Activated CD4-positive, alpha-beta memory T cell treated with anti-CD3 and anti-CD28 coated beads for 36 hours (primary cell): ENCODE measurements at regions not wholly inside any gene's neighbourhood (a gene's known extent, or its start where the extent isn't known, plus 50 kb on each side); places are given as distances from the start of the nearest gene placed in this dataset.

Experiments
- CTCF ChIA-PET: fragments of 350-600 bp; sonication (Branson Sonifier 250); formaldehyde crosslinking; loops from one replicate; lab custom pipeline; 2021; ENCODE audit warnings: antibody characterized with exemption, inconsistent platforms; lab: Charles Lee
- POLR2A ChIA-PET: fragments of 350-600 bp; sonication (Branson Sonifier 250); formaldehyde crosslinking; loops from one replicate; lab custom pipeline; 2021; ENCODE audit warnings: antibody characterized with exemption; lab: Charles Lee
- DNase-seq: peaks from one replicate; pipeline ENCODE4 v3.0.0-alpha.2; 2020
- H3K27ac Mint-ChIP-seq: one replicate; pipeline ENCODE4 v1.8.0; 2021; ENCODE audit warnings: mixed read lengths
- H3K27me3 Mint-ChIP-seq: one replicate; pipeline ENCODE4 v1.8.0; 2021; ENCODE audit warnings: mixed read lengths
- H3K36me3 Mint-ChIP-seq: one replicate; pipeline ENCODE4 v1.8.0; 2021; ENCODE audit warnings: mixed read lengths
- H3K4me1 Mint-ChIP-seq: one replicate; pipeline ENCODE4 v1.8.0; 2021; ENCODE audit warnings: low read depth, mixed read lengths
- H3K4me3 Mint-ChIP-seq: one replicate; pipeline ENCODE4 v1.8.0; 2021; ENCODE audit warnings: mild to moderate bottlenecking, mixed read lengths
- H3K9me3 Mint-ChIP-seq: one replicate; pipeline ENCODE4 v1.8.0; 2021; ENCODE audit warnings: mixed read lengths
- intact Hi-C: fragments of 100-400 bp; cut with micrococcal nuclease; formaldehyde crosslinking; loops from one replicate; pipeline ENCODE4 v1.15.1; 2023

DNA sequence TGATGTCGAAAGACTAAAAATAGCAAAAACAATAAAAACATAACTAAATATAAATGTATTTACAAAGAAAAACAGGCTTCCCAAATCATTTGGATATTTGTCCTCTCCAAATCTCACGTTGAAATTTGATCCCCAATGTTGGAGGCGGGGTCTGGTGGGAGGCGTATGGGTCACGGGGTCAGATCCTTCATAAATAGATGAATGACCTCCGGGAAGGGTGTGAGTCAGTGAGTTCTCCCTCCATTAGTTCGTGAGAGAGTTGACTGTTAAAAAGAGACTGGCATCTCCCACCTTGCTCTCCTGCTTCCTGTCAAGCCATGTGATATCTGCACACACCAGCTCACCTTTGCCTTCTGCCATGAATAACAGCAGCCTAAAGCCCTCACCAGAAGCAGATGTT is 703.0 kb downstream of the TMEM182 start:
- CTCF ChIA-PET, result no interaction called here
- POLR2A ChIA-PET, result no interaction called here
- intact Hi-C loops, result no loop called here
- no peak overlapping the region for H3K27ac Mint-ChIP-seq
- no peak for DNase-seq
- no peaks in the 10 kb centered on the region for H3K27me3 Mint-ChIP-seq
- H3K36me3 Mint-ChIP-seq, result no peaks in the 10 kb centered on the region
- no peak overlapping the region for H3K4me3 Mint-ChIP-seq
- H3K9me3 Mint-ChIP-seq, result peaks cover 28% of the 10 kb centered on the region
- H3K4me1 Mint-ChIP-seq, result no peaks in the 10 kb centered on the region

DNA sequence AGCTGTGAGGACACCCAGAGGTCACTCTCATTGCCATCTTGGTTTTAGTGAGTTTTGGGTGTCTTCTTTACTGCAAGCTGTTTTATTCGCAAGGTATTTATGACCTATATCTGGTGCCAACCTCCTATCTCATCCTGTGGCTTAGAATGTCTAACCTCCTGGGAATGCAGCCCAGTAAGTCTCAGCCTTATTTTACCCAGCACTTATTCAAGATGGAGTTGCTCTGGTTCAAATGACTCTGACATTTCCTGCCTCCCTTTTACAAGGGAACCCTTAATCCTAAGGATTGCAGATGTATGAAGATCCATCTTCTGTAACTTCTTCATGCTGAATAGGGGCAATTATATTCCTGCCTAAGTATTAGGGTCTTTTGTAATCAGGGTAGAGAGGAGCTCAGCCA is 708.0 kb downstream of the TMEM182 start:
- H3K9me3 Mint-ChIP-seq, result peaks cover 33% of the 10 kb centered on the region
- H3K4me3 Mint-ChIP-seq, result no peak overlapping the region
- CTCF ChIA-PET, result no interaction called here
- no peak for DNase-seq
- intact Hi-C loops, result no loop called here
- H3K27ac Mint-ChIP-seq, result no peak overlapping the region
- POLR2A ChIA-PET, result no interaction called here
- no peaks in the 10 kb centered on the region for H3K27me3 Mint-ChIP-seq
- no peaks in the 10 kb centered on the region for H3K4me1 Mint-ChIP-seq
- H3K36me3 Mint-ChIP-seq, result no peaks in the 10 kb centered on the region

DNA sequence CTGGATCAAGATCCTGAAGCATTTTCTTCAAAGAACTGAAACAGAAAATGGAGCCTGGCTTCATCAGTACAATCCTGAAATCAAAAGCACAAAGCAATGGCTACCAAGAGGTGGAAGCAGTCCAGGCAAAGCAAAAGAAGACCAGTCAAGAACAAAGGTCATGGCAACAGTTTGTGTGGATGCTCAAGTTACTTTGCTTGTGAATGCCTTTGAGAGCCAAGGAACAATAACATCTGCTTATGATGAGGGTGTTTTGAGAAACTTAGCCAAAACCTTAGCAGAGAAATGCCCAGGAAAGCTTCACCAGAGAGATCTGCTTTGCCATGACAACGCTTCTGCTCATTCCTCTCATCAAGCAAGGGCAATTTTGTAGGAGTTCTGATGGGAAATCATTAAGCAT is 723.1 kb downstream of the TMEM182 start:
- H3K9me3 Mint-ChIP-seq, result peaks cover 11% of the 10 kb centered on the region
- no peak for DNase-seq
- H3K27me3 Mint-ChIP-seq, result no peaks in the 10 kb centered on the region
- no peak overlapping the region for H3K4me3 Mint-ChIP-seq
- CTCF ChIA-PET, result no interaction called here
- H3K4me1 Mint-ChIP-seq, result no peaks in the 10 kb centered on the region
- POLR2A ChIA-PET, result no interaction called here
- H3K36me3 Mint-ChIP-seq, result no peaks in the 10 kb centered on the region
- intact Hi-C loops, result no loop called here
- no peak overlapping the region for H3K27ac Mint-ChIP-seq

DNA sequence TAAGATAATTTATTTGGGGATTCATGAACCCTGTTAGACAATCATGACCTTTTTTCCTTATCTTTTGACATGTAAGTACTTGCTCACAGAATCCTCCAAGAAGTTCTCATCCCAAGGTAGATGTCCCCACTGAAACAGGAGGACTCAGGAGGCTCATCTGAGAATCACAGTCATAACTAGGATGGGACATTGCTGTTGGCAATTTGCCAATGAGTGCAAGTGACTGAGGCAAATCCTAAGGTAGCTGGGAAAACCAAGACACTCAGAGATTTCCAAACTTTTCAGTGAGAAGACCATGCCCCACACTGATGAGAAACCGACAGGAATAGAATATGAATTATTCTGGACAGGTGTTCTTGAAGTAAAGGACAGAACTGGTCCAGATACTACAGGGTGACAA is 735.0 kb downstream of the TMEM182 start:
- DNase-seq, result no peak
- Mint-ChIP-seq H3K27ac (no peak overlapping the region), H3K27me3 (no peaks in the 10 kb centered on the region), H3K4me3 (no peak overlapping the region), H3K4me1 (no peaks in the 10 kb centered on the region), H3K9me3 (peaks cover 10% of the 10 kb centered on the region), H3K36me3 (no peaks in the 10 kb centered on the region)
- CTCF ChIA-PET, result no interaction called here
- intact Hi-C loops, result no loop called here
- POLR2A ChIA-PET, result no interaction called here

DNA sequence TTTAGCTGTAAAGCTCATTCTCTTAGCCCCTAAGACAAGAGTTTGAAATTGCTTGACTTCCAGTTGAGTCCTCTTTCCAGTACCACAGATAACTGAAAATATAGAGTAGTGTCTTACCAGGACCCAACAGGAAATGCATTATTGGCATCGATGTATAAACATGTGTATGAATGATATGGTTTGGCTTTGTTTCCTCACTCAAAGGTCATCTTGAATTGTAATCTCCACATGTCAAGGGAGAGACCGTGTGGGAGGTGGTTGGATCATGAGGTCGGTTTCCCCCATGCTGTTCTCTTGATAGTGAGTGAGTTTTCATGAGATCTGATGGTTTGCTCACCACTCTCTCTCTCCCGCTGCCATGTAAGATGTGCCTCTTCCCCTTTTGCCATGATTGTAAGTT is 745.0 kb downstream of the TMEM182 start:
- no peak overlapping the region for H3K27ac Mint-ChIP-seq
- no peaks in the 10 kb centered on the region for H3K36me3 Mint-ChIP-seq
- POLR2A ChIA-PET, result no interaction called here
- no peaks in the 10 kb centered on the region for H3K27me3 Mint-ChIP-seq
- no peak for DNase-seq
- peaks cover 23% of the 10 kb centered on the region for H3K9me3 Mint-ChIP-seq
- no peaks in the 10 kb centered on the region for H3K4me1 Mint-ChIP-seq
- CTCF ChIA-PET, result no interaction called here
- intact Hi-C loops, result no loop called here
- H3K4me3 Mint-ChIP-seq, result no peak overlapping the region

DNA sequence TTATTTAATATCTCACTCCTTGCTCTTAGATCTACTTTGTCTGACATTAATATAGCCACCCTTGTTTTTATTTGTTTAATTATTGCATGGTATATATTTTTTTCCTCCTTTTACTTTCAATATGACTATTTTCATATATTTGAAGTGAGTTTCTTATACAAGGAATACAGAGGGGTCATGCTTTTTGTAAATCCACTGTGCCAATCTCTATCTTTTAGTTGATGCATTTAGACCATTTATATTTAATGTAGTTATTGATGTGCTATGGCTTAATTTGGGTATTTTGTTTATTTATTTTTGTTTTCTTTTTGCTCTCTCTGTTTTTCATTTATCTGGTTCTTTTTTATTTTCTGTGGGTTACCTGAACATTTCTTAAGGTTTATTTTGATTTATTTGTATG is 750.6 kb downstream of the TMEM182 start:
- H3K27ac Mint-ChIP-seq, result no peak overlapping the region
- ChIA-PET POLR2A (no interaction called here), CTCF (interaction anchor here (0.7 kb wide), 1 partner anchor 12 kb away, joined by 3 read pairs; no protein-coding TSS in a partner anchor)
- no peak overlapping the region for H3K4me3 Mint-ChIP-seq
- H3K4me1 Mint-ChIP-seq, result no peaks in the 10 kb centered on the region
- H3K27me3 Mint-ChIP-seq, result no peaks in the 10 kb centered on the region
- DNase-seq, result no peak
- peaks cover 26% of the 10 kb centered on the region for H3K9me3 Mint-ChIP-seq
- intact Hi-C loops, result no loop called here
- no peaks in the 10 kb centered on the region for H3K36me3 Mint-ChIP-seq

DNA sequence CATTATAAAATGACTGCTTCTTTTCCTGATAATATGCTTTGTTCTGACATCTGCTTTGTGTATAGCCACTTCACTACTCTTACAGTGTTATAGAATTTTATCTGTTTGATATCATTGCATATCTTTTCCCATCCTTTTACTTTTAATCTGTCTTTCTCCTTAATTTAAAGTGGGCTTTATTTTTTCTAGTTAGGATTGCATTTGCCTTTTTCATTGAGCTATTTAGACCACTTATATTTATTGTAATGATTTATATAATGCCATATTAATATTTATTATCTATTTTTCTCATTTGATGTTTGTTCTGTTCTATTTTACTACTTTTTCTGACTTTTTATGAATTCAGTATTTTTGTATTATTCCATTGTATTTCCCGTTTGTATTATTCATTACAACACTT is 758.7 kb downstream of the TMEM182 start:
- peaks cover 8% of the 10 kb centered on the region for H3K9me3 Mint-ChIP-seq
- no peaks in the 10 kb centered on the region for H3K36me3 Mint-ChIP-seq
- H3K27me3 Mint-ChIP-seq, result no peaks in the 10 kb centered on the region
- no peak overlapping the region for H3K4me3 Mint-ChIP-seq
- H3K27ac Mint-ChIP-seq, result no peak overlapping the region
- DNase-seq, result no peak
- no peaks in the 10 kb centered on the region for H3K4me1 Mint-ChIP-seq
- CTCF ChIA-PET, result no interaction called here
- POLR2A ChIA-PET, result no interaction called here
- intact Hi-C loops, result no loop called here

DNA sequence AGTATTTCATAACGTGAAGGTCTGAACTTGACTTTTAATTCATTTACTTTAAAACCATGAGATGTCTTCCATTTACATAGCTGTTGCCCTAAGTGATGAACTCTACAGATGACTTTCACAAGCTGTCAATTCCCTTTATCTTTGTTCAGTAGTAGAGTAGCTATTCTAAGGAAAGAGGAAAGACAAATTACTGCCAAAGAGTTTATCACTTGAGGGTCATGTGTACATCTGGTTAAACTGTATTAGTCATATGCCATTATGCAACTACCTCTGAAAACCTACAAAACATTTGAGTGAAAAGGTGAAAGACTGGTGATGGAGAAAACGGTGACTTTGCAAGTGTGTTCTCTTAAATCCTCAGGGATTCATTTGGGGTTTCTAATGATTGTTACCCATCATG is 763.9 kb downstream of the TMEM182 start:
- intact Hi-C loops, result no loop called here
- Mint-ChIP-seq H3K27me3 (no peaks in the 10 kb centered on the region), H3K4me3 (no peak overlapping the region), H3K36me3 (no peaks in the 10 kb centered on the region), H3K9me3 (peaks cover 18% of the 10 kb centered on the region), H3K27ac (no peak overlapping the region), H3K4me1 (no peaks in the 10 kb centered on the region)
- ChIA-PET CTCF (no interaction called here), POLR2A (no interaction called here)
- DNase-seq, result no peak

DNA sequence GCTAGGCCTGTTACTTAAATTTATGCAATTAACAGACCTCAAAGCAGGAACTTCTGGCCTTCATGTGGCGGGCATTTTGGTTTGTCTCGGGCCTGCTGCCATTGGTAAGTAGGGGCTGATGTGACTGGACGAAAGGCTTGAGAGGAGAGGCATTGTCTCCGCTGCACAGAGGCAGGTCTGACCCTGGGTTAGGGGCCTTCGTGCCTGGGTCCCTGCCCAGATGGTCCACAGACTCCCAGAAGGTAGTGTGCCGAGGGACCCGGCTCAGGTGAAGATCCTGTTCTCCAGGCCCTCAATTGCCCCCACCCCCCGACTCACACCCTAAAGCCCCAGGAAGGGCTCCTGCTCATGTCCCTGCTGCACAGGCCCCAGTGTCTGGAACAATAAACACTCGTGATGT is 764.9 kb downstream of the TMEM182 start:
- Mint-ChIP-seq H3K9me3 (peaks cover 19% of the 10 kb centered on the region), H3K4me3 (no peak overlapping the region), H3K27ac (no peak overlapping the region), H3K4me1 (no peaks in the 10 kb centered on the region), H3K27me3 (no peaks in the 10 kb centered on the region), H3K36me3 (no peaks in the 10 kb centered on the region)
- DNase-seq, result no peak
- CTCF ChIA-PET, result no interaction called here
- intact Hi-C loops, result no loop called here
- POLR2A ChIA-PET, result no interaction called here

DNA sequence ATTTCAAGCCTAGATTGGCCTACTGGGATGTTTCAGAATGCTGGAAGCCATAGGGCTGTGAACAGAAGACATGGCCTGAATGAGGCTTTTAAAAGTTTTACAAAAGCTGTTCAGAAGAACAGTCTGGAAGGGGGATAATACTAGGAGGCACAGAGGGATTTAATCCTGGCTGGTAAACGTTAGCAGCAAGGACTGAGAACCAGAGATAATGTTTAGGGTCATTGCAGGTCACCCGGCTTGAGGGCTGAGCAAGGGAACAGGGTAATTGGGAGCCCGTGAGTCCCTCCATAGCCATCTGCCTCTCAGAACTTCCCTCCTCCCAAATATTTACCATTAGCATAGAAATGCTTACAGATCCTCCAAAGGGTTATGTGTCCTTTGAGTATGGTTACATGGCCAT is 765.4 kb downstream of the TMEM182 start:
- Mint-ChIP-seq H3K36me3 (no peaks in the 10 kb centered on the region), H3K4me3 (no peak overlapping the region), H3K9me3 (peaks cover 20% of the 10 kb centered on the region), H3K4me1 (no peaks in the 10 kb centered on the region), H3K27me3 (no peaks in the 10 kb centered on the region), H3K27ac (no peak overlapping the region)
- no peak for DNase-seq
- intact Hi-C loops, result no loop called here
- CTCF ChIA-PET, result no interaction called here
- POLR2A ChIA-PET, result no interaction called here

DNA sequence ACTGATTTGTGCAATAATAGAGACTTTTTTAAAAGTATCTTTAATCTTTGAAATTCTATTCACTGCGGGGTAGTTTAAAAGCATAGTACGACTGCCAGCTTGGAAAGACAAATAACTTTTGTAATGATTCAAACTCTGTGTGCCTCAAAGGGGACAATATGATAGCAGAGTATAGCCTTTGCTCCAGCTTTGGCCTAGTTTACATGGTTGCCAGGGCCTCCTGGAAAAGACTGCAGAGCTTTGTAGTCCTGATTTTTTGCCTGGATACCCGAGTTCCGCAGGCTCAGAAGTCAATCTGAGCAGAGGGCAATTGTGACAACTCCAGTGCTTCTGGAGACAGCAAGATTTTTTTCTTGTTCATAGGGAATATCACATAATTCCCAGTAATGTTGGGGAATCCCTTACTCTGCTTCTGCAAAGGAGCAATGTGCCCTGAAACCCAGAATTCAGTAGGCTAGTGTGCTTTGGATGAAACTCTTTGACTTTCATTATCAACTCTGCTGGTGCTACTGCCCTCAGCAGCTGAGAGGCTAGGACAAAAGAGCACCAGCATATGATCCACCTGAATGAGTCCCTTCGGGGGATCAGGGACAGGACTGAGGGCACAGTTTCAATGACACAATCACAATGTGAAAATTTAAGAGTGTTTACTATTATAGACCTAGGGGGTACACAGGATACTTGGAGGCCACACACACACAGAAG is 768.1 kb downstream of the TMEM182 start:
- Mint-ChIP-seq H3K4me3 (no peak overlapping the region), H3K4me1 (no peaks in the 10 kb centered on the region), H3K27me3 (no peaks in the 10 kb centered on the region), H3K9me3 (peaks cover 27% of the 10 kb centered on the region), H3K36me3 (no peaks in the 10 kb centered on the region), H3K27ac (no peak overlapping the region)
- intact Hi-C loops, result no loop called here
- DNase-seq, result no peak
- POLR2A ChIA-PET, result no interaction called here
- CTCF ChIA-PET, result no interaction called here

DNA sequence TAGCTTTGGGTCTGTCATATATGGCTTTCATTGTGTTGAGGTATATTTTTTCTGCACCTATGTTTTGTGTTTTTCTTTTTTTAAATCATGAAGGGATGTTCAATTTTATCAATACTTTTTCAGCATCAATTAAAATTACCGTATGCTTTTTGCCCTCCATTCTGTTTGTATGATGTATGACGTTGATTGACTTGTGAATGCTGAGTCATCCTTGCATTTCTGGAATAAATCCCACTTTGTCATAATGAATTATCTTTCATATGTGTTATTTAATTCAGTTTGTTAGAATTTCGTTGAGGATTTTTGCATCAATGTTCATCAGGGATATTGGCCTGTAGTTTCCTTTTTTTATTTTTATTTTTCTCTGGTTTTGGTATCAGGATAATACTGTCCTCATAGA is 790.9 kb downstream of the TMEM182 start:
- Mint-ChIP-seq H3K27ac (no peak overlapping the region), H3K4me3 (no peak overlapping the region), H3K4me1 (no peaks in the 10 kb centered on the region), H3K9me3 (peaks cover 15% of the 10 kb centered on the region), H3K36me3 (no peaks in the 10 kb centered on the region), H3K27me3 (no peaks in the 10 kb centered on the region)
- POLR2A ChIA-PET, result no interaction called here
- CTCF ChIA-PET, result no interaction called here
- intact Hi-C loops, result no loop called here
- no peak for DNase-seq

DNA sequence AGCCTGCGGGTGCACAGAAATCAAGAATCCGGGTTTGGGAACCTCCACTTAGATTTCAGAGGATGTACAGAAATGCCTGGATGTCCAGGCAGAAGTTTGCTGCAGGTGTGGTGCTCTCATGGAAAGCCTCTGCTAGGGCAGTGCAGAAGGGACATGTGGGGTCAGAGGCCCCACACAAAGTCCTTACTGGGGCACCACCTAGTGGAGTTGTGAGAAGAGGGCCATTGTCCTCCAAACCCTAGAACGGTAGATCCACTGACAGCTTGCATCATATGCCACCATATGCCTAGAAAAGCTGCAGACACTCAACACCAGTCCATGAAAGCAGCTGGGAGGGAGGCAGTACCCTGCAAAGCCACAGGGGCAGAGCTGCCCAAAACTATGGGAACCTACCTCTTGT is 833.0 kb downstream of the TMEM182 start:
- Mint-ChIP-seq H3K27me3 (no peaks in the 10 kb centered on the region), H3K27ac (no peak overlapping the region), H3K36me3 (no peaks in the 10 kb centered on the region), H3K4me3 (no peak overlapping the region), H3K4me1 (no peaks in the 10 kb centered on the region), H3K9me3 (peaks cover 44% of the 10 kb centered on the region)
- intact Hi-C loops, result no loop called here
- CTCF ChIA-PET, result no interaction called here
- DNase-seq, result no peak
- POLR2A ChIA-PET, result no interaction called here
